Heart right ventricle (tissue), 16 donors: ENCODE measurements at regions not wholly inside any gene's neighbourhood (a gene's known extent, or its start where the extent isn't known, plus 50 kb on each side); places are given as distances from the start of the nearest gene placed in this dataset.

Experiments used
- ATAC-seq, 8 donors: fragments of 200-7000 bp; cut with Tn5 transposase; one replicate each; pipeline ENCODE4 v1.9.1; 2020; ENCODE audit warnings: mild to moderate bottlenecking in 8 of 8, moderate library complexity in 8 of 8, moderate number of reproducible peaks in 1 of 8
- DNase-seq, 2 donors: peaks; one replicate each; pipeline ENCODE4 v3.0.0-alpha.2; 2020
- H3K27ac ChIP-seq, 10 donors: fragments of 200-600 bp; sonication (generic) in 2 of 10; one replicate each; pipeline versions ENCODE4 v1.5.0 to v1.8.0; 2020 to 2022; ENCODE audit warnings: mild to moderate bottlenecking in 3 of 10
- H3K27me3 ChIP-seq, 7 donors: fragments of 200-600 bp; one replicate each; pipeline ENCODE4 v1.8.0; 2021 to 2022; ENCODE audit warnings: mild to moderate bottlenecking in 2 of 7
- H3K36me3 ChIP-seq, 9 donors: fragments of 200-600 bp; sonication (generic) in 1 of 9; one replicate each; pipeline versions ENCODE4 v1.5.0 to v1.8.0; 2020 to 2022; ENCODE audit warnings: mild to moderate bottlenecking in 2 of 9
- H3K4me1 ChIP-seq, 9 donors: fragments of 200-600 bp; sonication (generic) in 1 of 9; one replicate each; pipeline versions ENCODE4 v1.5.0 to v1.8.0; 2020 to 2022; ENCODE audit warnings: mild to moderate bottlenecking in 4 of 9
- H3K4me3 ChIP-seq, 10 donors: fragments of 200-600 bp; sonication (generic) in 2 of 10; one replicate each; pipeline versions ENCODE4 v1.5.0 to v1.8.0; 2020 to 2022; ENCODE audit warnings: mild to moderate bottlenecking in 7 of 10, moderate library complexity in 2 of 10
- H3K9me3 ChIP-seq, 11 donors: fragments of 200-600 bp in 10 of 11; sonication (generic) in 2 of 11; one replicate each; pipeline versions ENCODE4 v1.5.0 to v1.8.0; 2013 to 2022; ENCODE audit warnings: mild to moderate bottlenecking in 2 of 11, control low read depth in 1 of 11, moderate library complexity in 1 of 11
- CTCF ChIP-seq, 9 donors: fragments of 200-600 bp; sonication (generic) in 2 of 9; IDR thresholded peaks; one replicate each; pipeline versions ENCODE4 v1.5.0 to v1.8.0; 2021 to 2022; ENCODE audit warnings: antibody characterized with exemption in 9 of 9, mild to moderate bottlenecking in 5 of 9, moderate library complexity in 1 of 9
- WGBS, 2 donors: extraction: QIAGEN DNeasy Blood & Tissue Kit; methylation state at CpG; one replicate each; pipeline ENCODE4 v1.1.7; 2013; ENCODE audit warnings: inconsistent platforms in 1 of 2; 5-methylcytosine and 5-hydroxymethylcytosine counted together
- intact Hi-C, 10 donors: fragments of 100-400 bp; cut with DNase I; formaldehyde crosslinking; loops; one replicate each; pipeline versions ENCODE4 v1.11.1 to v1.14.2; 2022
- donor health status: Arrhythmogenic right ventricular cardiomyopathy.
- donor health status: ischemic (EF 13 %, LVEDD 7.1; RV severe dilation, severe dysfunction).
- donor health status: healthy with polysubstance abuse.
- donor health status: DM: no; HTN: yes; CAD: no.
- donor health status: DM: no; HTN: no; CAD: no.
- donor health status: ischemic (EF 25% LVEDD 6.9; RV normal size, moderate dysfunction).
- donor health status: ischemic (EF 25% LVEDD 5.7; RV mildly dilated, moderate dysfunction).
- donor health status: healthy.
- donor health status: DM: yes; HTN: yes; CAD: no.
- donor health status: Ischemic cardiomyopathy.
- donor health status: ischemic (EF 35%, LVEDD 5.7; RV mildly dilated, moderate dysfunction).
- donor health status: nonischemic (EF 11% LVEDD 7.7; RV severe dilation, severe dysfunction).
- donor health status: DM: yes; HTN: yes; CAD: no.
- donor health status: PGD.
- donor health status: ischemic (EF 29% LVEDD 5.4; RV normal size, mild dysfunction).
- donor health status: nonischemic (EF 23%, LVEDD 6.1; RV moderate dilation, normal function).

GRCh38 chr1:48051466-48052126, 54.4 kb upstream of the TRABD2B start:
- Histone ChIP-seq H3K27ac (no peak overlapping the region), H3K27me3 (peaks cover 0 to 24% (median 0%) of the 10 kb centered on the region in 7 donors), H3K9me3 (no peaks in the 10 kb centered on the region), H3K4me1 (peaks cover 0 to 33% (median 12%) of the 10 kb centered on the region in 9 donors), H3K36me3 (no peaks in the 10 kb centered on the region), H3K4me3 (no peak overlapping the region)
- no peak for ATAC-seq
- TF ChIP-seq CTCF (IDR thresholded peaks at IDR 0.05), result no peak
- DNase-seq, result no peak
- 72 to 76% methylated on average over 5 of the region's 5 CpGs for WGBS, 2 donors
- intact Hi-C loops, result loop anchor here in 1 of 10 donors (5.0 kb wide), 1 partner anchor 49 kb away; no protein-coding TSS in a partner anchor

GRCh38 chr1:48049823-48050535, 52.8 kb upstream of the TRABD2B start:
- no peak for DNase-seq
- H3K4me3 ChIP-seq, result no peak overlapping the region
- H3K36me3 ChIP-seq, result no peaks in the 10 kb centered on the region
- ATAC-seq, result peak in 3 of 8 donors; percentile 14 to 37 (median 27)
- TF ChIP-seq CTCF (IDR thresholded peaks at IDR 0.05), result no peak
- H3K9me3 ChIP-seq, result no peaks in the 10 kb centered on the region
- H3K27me3 ChIP-seq, result peaks cover 0 to 8% (median 0%) of the 10 kb centered on the region in 7 donors
- intact Hi-C loops, result loop anchor here in 1 of 10 donors (5.0 kb wide), 1 partner anchor 48 kb away; no protein-coding TSS in a partner anchor
- no peak overlapping the region for H3K27ac ChIP-seq
- H3K4me1 ChIP-seq, result peaks cover 0 to 33% (median 12%) of the 10 kb centered on the region in 9 donors
- WGBS, 2 donors, result 74 to 84% methylated on average over 8 of the region's 8 CpGs

- no peak for TF ChIP-seq CTCF (IDR thresholded peaks at IDR 0.05)
- DNase-seq (no peak), ATAC-seq (peak; percentile 36 to 78 (median 69))
- H3K27me3 ChIP-seq, result peaks cover 0 to 3% (median 0%) of the 10 kb centered on the region in 7 donors
- H3K4me1 ChIP-seq, result peaks cover 0 to 33% (median 12%) of the 10 kb centered on the region in 9 donors
- intact Hi-C loops, result no loop called here
- 42 to 54% methylated on average over 7 of the region's 7 CpGs for WGBS, 2 donors
- H3K36me3 ChIP-seq, result no peaks in the 10 kb centered on the region
- no peaks in the 10 kb centered on the region for H3K9me3 ChIP-seq
- no peak overlapping the region for H3K4me3 ChIP-seq
- H3K27ac ChIP-seq, result peak overlapping the region in 5 of 10 donors; percentile 27 to 68 (median 56)
These were observed 51.8 kb upstream of the TRABD2B start for GRCh38 chr1:48048980-48049379.

- intact Hi-C loops, result no loop called here
- ATAC-seq (peak; percentile 46 to 77 (median 69)), DNase-seq (peak in 1 of 2 donors; percentile 58)
- 70 to 71% methylated on average over 4 of the region's 4 CpGs for WGBS, 2 donors
- Histone ChIP-seq H3K9me3 (no peaks in the 10 kb centered on the region), H3K4me3 (no peak overlapping the region), H3K4me1 (peaks cover 0 to 35% (median 12%) of the 10 kb centered on the region in 9 donors), H3K36me3 (no peaks in the 10 kb centered on the region), H3K27me3 (peaks cover 0 to 3% (median 0%) of the 10 kb centered on the region in 7 donors), H3K27ac (peak overlapping the region in 5 of 10 donors; percentile 27 to 68 (median 56))
- TF ChIP-seq CTCF (IDR thresholded peaks at IDR 0.05), result no peak
These were observed 50.9 kb upstream of the TRABD2B start for GRCh38 chr1:48048064-48048463.
